ENCODE measurements at regions not wholly inside any gene's neighbourhood (a gene's known extent, or its start where the extent isn't known, plus 50 kb on each side); places are given as distances from the start of the nearest gene placed in this dataset.

- no peak for DNase-seq (ENCODE audit: low read depth)
Measured at GRCh38 chr15:55017635-55018034, 179.1 kb downstream of the RSL24D1 start.

- DNase-seq (ENCODE audit: low read depth), result no peak
Measured at GRCh38 chr15:55016225-55016624, 180.5 kb downstream of the RSL24D1 start.

GRCh38 chr15:55015093-55015445, 181.7 kb downstream of the RSL24D1 start:
- DNase-seq (ENCODE audit: low read depth), result no peak

- no peak for DNase-seq (ENCODE audit: low read depth)
Measured at GRCh38 chr15:55014391-55015092, 182.2 kb downstream of the RSL24D1 start.

GRCh38 chr15:55008421-55008820, 188.3 kb downstream of the RSL24D1 start:
- DNase-seq (ENCODE audit: low read depth), result no peak

- no peak for DNase-seq (ENCODE audit: low read depth)
Measured at GRCh38 chr15:55007561-55007960, 189.2 kb downstream of the RSL24D1 start.

GRCh38 chr15:55005679-55006078, 191.1 kb downstream of the RSL24D1 start:
- no peak for DNase-seq (ENCODE audit: low read depth)

GRCh38 chr15:55003965-55004873, 192.5 kb downstream of the RSL24D1 start:
- no peak for DNase-seq (ENCODE audit: low read depth)

GRCh38 chr15:54998661-54999060, 198.1 kb downstream of the RSL24D1 start:
- DNase-seq (ENCODE audit: low read depth), result no peak

- no peak for DNase-seq (ENCODE audit: low read depth)
Measured at GRCh38 chr15:54990793-54991192, 205.9 kb downstream of the RSL24D1 start.

- no peak for DNase-seq (ENCODE audit: low read depth)
Measured at GRCh38 chr15:54987881-54988280, 208.9 kb downstream of the RSL24D1 start.

- DNase-seq (ENCODE audit: low read depth), result no peak
Measured at GRCh38 chr15:54979964-54980363, 216.8 kb downstream of the RSL24D1 start.

- no peak for DNase-seq (ENCODE audit: low read depth)
Measured at GRCh38 chr15:54962637-54963036, 234.1 kb downstream of the RSL24D1 start.

- no peak for DNase-seq (ENCODE audit: low read depth)
Measured at GRCh38 chr15:54960266-54960665, 236.5 kb downstream of the RSL24D1 start.

GRCh38 chr15:54941417-54941816, 255.3 kb downstream of the RSL24D1 start:
- no peak for DNase-seq (ENCODE audit: low read depth)

- no peak for DNase-seq (ENCODE audit: low read depth)
Measured at GRCh38 chr15:54917312-54917711, 279.4 kb downstream of the RSL24D1 start.

- DNase-seq (ENCODE audit: low read depth), result no peak
Measured at GRCh38 chr15:54915380-54915779, 281.4 kb downstream of the RSL24D1 start.

- no peak for DNase-seq (ENCODE audit: low read depth)
Measured at GRCh38 chr15:54884312-54884711, 312.4 kb downstream of the RSL24D1 start.

- no peak for DNase-seq (ENCODE audit: low read depth)
Measured at GRCh38 chr15:54859982-54860381, 336.8 kb downstream of the RSL24D1 start.

GRCh38 chr15:54854667-54855066, 342.1 kb downstream of the RSL24D1 start:
- DNase-seq (ENCODE audit: low read depth), result no peak

GRCh38 chr15:54850101-54850500, 346.6 kb downstream of the RSL24D1 start:
- DNase-seq (ENCODE audit: low read depth), result no peak

GRCh38 chr15:54843006-54843405, 353.7 kb downstream of the RSL24D1 start:
- no peak for DNase-seq (ENCODE audit: low read depth)

- DNase-seq (ENCODE audit: low read depth), result no peak
Measured at GRCh38 chr15:54841701-54842305, 354.9 kb downstream of the RSL24D1 start.
